ENCODE measurements at regions not wholly inside any gene's neighbourhood (a gene's known extent, or its start where the extent isn't known, plus 50 kb on each side); places are given as distances from the start of the nearest gene placed in this dataset.

GRCh38 chr2:7392076-7392787 lies 475.0 kb downstream of the RNF144A start:
- DNase-seq = peak; percentile 66

- no peak for DNase-seq
Measured at GRCh38 chr2:7394195-7394594, 477.0 kb downstream of the RNF144A start.

- DNase-seq = no peak
Measured at GRCh38 chr2:7400628-7401027, 483.4 kb downstream of the RNF144A start.

GRCh38 chr2:7403092-7403775 lies 486.0 kb downstream of the RNF144A start:
- DNase-seq = no peak

GRCh38 chr2:7405861-7406715 lies 488.9 kb downstream of the RNF144A start:
- DNase-seq = no peak

GRCh38 chr2:7407001-7407400 lies 489.8 kb downstream of the RNF144A start:
- DNase-seq = no peak

GRCh38 chr2:7407906-7408680 lies 490.9 kb downstream of the RNF144A start:
- DNase-seq = no peak

GRCh38 chr2:7411691-7412090 lies 494.5 kb downstream of the RNF144A start:
- no peak for DNase-seq

GRCh38 chr2:7417845-7418742 lies 500.9 kb downstream of the RNF144A start:
- no peak for DNase-seq

- DNase-seq = no peak
Measured at GRCh38 chr2:7419186-7419585, 502.0 kb downstream of the RNF144A start.

- no peak for DNase-seq
Measured at GRCh38 chr2:7419814-7420311, 502.7 kb downstream of the RNF144A start.

GRCh38 chr2:7420530-7420929 lies 503.3 kb downstream of the RNF144A start:
- DNase-seq = no peak

GRCh38 chr2:7424481-7424880 lies 507.3 kb downstream of the RNF144A start:
- no peak for DNase-seq

GRCh38 chr2:7427293-7428060 lies 510.3 kb downstream of the RNF144A start:
- peak; percentile 37 for DNase-seq

- DNase-seq = no peak
Measured at GRCh38 chr2:7428454-7429204, 511.4 kb downstream of the RNF144A start.

- no peak for DNase-seq
Measured at GRCh38 chr2:7429733-7430132, 512.5 kb downstream of the RNF144A start.

- no peak for DNase-seq
Measured at GRCh38 chr2:7430421-7430868, 513.2 kb downstream of the RNF144A start.

GRCh38 chr2:7430869-7431641 lies 513.8 kb downstream of the RNF144A start:
- DNase-seq = peak; percentile 55

- no peak for DNase-seq
Measured at GRCh38 chr2:7432436-7432835, 515.2 kb downstream of the RNF144A start.
